ENCODE measurements at regions not wholly inside any gene's neighbourhood (a gene's known extent, or its start where the extent isn't known, plus 50 kb on each side); places are given as distances from the start of the nearest gene placed in this dataset.

DNA sequence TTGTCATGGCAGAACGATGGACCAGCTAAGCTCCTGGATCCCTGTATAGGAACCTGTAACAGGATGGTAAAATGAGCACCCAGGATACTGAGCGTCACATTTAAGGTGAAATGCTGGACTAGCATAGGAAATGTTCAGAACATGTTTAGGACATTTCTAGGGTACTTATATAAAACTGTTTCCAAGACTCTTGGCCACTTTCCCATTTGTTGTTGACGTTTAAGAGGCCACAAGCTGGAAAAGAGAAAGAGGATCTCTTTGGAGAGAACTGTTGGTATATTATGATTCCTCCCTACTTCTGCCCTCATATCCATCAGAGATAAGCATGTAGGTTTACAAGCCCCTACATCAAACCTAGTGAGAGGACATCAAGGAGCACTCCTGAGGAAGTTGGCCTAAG lies 57.5 kb downstream of the SCN11A start:
- Histone ChIP-seq H3K36me3 (ENCODE audit: insufficient read depth, low read length, poor library complexity, severe bottlenecking) (no peaks in the 10 kb centered on the region), H3K27ac (ENCODE audit: low read depth, low read length, poor library complexity, severe bottlenecking) (no peak overlapping the region), H3K9me3 (ENCODE audit: low read depth, low read length, poor library complexity, severe bottlenecking) (no peaks in the 10 kb centered on the region), H3K27me3 (replicated peaks; ENCODE audit: insufficient read depth, low read depth, low read length, poor library complexity) (no peaks in the 10 kb centered on the region), H3K4me3 (ENCODE audit: low read depth, low read length, poor library complexity, severe bottlenecking) (no peak overlapping the region), H3K4me1 (ENCODE audit: insufficient read depth, low read length, poor library complexity, severe bottlenecking) (no peaks in the 10 kb centered on the region)
- BruUV-seq (replicated peaks) = no TSS peak
- no peak for TF ChIP-seq EZH2 (IDR thresholded peaks at IDR 0.05; ENCODE audit: borderline replicate concordance, low read depth, low read length, poor library complexity, severe bottlenecking)
- TF ChIP-seq, protein P1, sequence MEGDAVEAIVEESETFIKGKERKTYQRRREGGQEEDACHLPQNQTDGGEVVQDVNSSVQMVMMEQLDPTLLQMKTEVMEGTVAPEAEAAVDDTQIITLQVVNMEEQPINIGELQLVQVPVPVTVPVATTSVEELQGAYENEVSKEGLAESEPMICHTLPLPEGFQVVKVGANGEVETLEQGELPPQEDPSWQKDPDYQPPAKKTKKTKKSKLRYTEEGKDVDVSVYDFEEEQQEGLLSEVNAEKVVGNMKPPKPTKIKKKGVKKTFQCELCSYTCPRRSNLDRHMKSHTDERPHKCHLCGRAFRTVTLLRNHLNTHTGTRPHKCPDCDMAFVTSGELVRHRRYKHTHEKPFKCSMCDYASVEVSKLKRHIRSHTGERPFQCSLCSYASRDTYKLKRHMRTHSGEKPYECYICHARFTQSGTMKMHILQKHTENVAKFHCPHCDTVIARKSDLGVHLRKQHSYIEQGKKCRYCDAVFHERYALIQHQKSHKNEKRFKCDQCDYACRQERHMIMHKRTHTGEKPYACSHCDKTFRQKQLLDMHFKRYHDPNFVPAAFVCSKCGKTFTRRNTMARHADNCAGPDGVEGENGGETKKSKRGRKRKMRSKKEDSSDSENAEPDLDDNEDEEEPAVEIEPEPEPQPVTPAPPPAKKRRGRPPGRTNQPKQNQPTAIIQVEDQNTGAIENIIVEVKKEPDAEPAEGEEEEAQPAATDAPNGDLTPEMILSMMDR (conservative IDR thresholded peaks at IDR 0.05; ENCODE audit: low read depth, low read length) = no peak
- POLR2A ChIA-PET (ENCODE audit: low non-redundant PET) = no interaction called here
- intact Hi-C loops (cut with micrococcal nuclease; ENCODE audit: unreplicated experiment) = no loop called here
- CTCF ChIA-PET = no interaction called here
- DNase-seq (ENCODE audit: low spot score) = no peak

- CTCF ChIA-PET = interaction anchor here (0.6 kb wide), 1 partner anchor 275 kb away, joined by 3 read pairs; no protein-coding TSS in a partner anchor
These were observed 59.5 kb downstream of the SCN11A start for GRCh38 chr3:38992117-38992760.

GRCh38 chr3:38990621-38991020 lies 61.1 kb downstream of the SCN11A start:
- intact Hi-C loops (cut with micrococcal nuclease; ENCODE audit: unreplicated experiment) = no loop called here
- CTCF ChIA-PET = interaction anchor here (0.8 kb wide), 1 partner anchor 10 kb away, joined by 3 read pairs; no protein-coding TSS in a partner anchor
- no TSS peak for BruUV-seq (replicated peaks)
- H3K4me3 ChIP-seq (ENCODE audit: low read depth, low read length, poor library complexity, severe bottlenecking) = no peak overlapping the region
- H3K9me3 ChIP-seq (ENCODE audit: low read depth, low read length, poor library complexity, severe bottlenecking) = no peaks in the 10 kb centered on the region
- no peak overlapping the region for H3K27ac ChIP-seq (ENCODE audit: low read depth, low read length, poor library complexity, severe bottlenecking)
- peaks cover 7% of the 10 kb centered on the region for H3K27me3 ChIP-seq (replicated peaks; ENCODE audit: insufficient read depth, low read depth, low read length, poor library complexity)
- POLR2A ChIA-PET (ENCODE audit: low non-redundant PET) = no interaction called here
- DNase-seq (ENCODE audit: low spot score) = no peak
- H3K4me1 ChIP-seq (ENCODE audit: insufficient read depth, low read length, poor library complexity, severe bottlenecking) = no peaks in the 10 kb centered on the region
- H3K36me3 ChIP-seq (ENCODE audit: insufficient read depth, low read length, poor library complexity, severe bottlenecking) = no peaks in the 10 kb centered on the region
- TF ChIP-seq, protein P1 (conservative IDR thresholded peaks at IDR 0.05; ENCODE audit: low read depth, low read length) = no peak
- no peak for TF ChIP-seq EZH2 (IDR thresholded peaks at IDR 0.05; ENCODE audit: borderline replicate concordance, low read depth, low read length, poor library complexity, severe bottlenecking)

More at GRCh38 chr3:38992117-38992760, 59.5 kb downstream of the SCN11A start:
- H3K9me3 ChIP-seq (ENCODE audit: low read depth, low read length, poor library complexity, severe bottlenecking) = no peaks in the 10 kb centered on the region
- no peak overlapping the region for H3K4me3 ChIP-seq (ENCODE audit: low read depth, low read length, poor library complexity, severe bottlenecking)
- H3K36me3 ChIP-seq (ENCODE audit: insufficient read depth, low read length, poor library complexity, severe bottlenecking) = no peaks in the 10 kb centered on the region
- BruUV-seq (replicated peaks) = no TSS peak
- H3K4me1 ChIP-seq (ENCODE audit: insufficient read depth, low read length, poor library complexity, severe bottlenecking) = no peaks in the 10 kb centered on the region
- peak; percentile 6 for DNase-seq (ENCODE audit: low spot score)
- POLR2A ChIA-PET (ENCODE audit: low non-redundant PET) = interaction anchor here (0.7 kb wide), 1 partner anchor 305 kb away, joined by 3 read pairs; no protein-coding TSS in a partner anchor
- peaks cover 7% of the 10 kb centered on the region for H3K27me3 ChIP-seq (replicated peaks; ENCODE audit: insufficient read depth, low read depth, low read length, poor library complexity)
- intact Hi-C loops (cut with micrococcal nuclease; ENCODE audit: unreplicated experiment) = no loop called here
- TF ChIP-seq, protein P1 (conservative IDR thresholded peaks at IDR 0.05; ENCODE audit: low read depth, low read length) = no peak
- TF ChIP-seq EZH2 (IDR thresholded peaks at IDR 0.05; ENCODE audit: borderline replicate concordance, low read depth, low read length, poor library complexity, severe bottlenecking) = no peak
- H3K27ac ChIP-seq (ENCODE audit: low read depth, low read length, poor library complexity, severe bottlenecking) = no peak overlapping the region

All from A673 (cell line).